ENCODE measurements at regions not wholly inside any gene's neighbourhood (a gene's known extent, or its start where the extent isn't known, plus 50 kb on each side); places are given as distances from the start of the nearest gene placed in this dataset.
"Not testable (repeated sequence)": the region's sequence is repeated elsewhere in the genome, so short reads cannot be mapped to it uniquely, and the experiment has no call there.

DNA sequence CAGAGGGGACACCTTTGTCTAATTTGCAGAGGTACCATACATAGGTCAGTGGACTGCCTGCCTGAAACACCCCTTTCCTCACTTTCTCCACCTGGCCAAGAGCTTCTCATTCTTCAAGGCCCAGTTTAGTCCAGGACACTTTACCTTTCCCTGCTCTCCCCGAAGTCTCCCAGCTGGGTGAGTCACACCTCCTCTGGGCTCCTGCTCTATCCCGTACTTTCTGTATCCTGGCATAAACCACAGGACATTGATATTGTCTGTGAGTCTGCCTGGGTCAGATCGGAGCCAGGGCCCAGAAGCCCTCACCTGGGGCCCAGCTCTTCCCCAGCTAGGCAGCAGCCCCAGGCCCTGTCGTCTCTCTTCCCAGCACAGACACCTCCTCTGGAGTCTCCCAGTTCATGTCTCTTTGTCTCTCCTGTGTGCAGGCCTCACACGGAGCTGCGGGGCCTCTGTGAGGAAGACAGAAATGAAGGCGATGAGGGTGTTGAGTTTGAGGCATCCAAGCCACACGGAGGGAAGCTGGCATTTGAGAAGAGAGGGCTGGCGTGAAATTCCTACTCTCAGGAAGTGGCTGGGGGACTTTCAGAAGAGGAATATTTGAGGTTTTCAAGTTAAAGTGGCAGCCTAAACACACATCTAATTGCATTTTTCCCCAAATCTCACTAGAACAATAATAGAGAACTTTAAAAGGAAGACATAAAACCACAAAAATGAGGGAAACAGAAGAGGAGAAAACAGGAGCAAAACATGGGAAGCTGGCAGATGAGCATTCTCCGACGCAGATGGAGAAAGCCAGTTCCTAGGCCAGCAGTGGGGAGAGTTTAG is 79.6 kb upstream of the LAPTM4A start:
- no peak for DNase-seq (ENCODE audit: low read depth, low spot score)

GRCh38 chr2:20130160-20130560 is 78.7 kb upstream of the LAPTM4A start:
- no peak for DNase-seq (ENCODE audit: low read depth, low spot score)

DNA sequence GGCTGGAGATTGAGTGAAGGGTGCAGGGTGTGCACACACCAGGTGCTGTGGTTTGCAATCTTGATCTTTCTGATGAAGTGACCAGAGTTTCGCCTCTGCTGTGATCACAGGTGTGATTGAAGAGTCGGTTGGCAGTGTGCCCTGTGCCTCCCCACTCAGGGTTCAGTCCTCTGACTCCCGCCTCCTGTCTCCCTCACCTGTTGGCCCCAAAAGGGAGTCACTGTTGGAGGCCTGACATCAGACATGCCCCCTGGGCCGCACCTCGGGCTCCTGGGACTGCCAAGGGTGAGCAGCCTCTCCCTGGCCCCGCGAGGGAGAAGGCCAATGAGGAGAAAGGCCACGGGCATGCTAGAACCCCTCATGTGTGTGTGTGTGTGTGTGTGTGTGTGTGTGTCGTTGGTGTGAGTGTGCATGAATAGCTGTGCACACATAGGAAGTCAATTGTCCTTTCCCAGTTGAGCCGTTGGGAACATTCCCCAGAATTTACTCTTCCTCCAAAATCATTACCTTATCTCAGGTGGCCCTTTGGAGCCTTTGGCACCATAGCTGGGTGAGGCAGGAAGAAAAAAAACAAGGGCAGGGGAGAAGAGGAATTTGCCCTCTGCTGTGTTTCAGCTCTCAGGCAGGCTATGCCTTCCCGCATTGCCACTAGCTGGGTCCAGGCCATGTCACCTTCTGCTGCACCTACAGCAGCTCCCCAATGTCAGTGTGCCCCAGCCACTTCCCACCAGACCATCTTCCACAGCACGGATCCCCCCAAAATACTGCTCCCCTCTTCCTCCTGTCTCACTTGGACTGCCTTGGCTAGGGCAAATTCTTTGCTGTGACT is 78.1 kb upstream of the LAPTM4A start:
- DNase-seq (ENCODE audit: low read depth, low spot score) = no peak

- no peak for DNase-seq (ENCODE audit: low read depth, low spot score)
These were observed 77.3 kb upstream of the LAPTM4A start for GRCh38 chr2:20128506-20129330.

DNA sequence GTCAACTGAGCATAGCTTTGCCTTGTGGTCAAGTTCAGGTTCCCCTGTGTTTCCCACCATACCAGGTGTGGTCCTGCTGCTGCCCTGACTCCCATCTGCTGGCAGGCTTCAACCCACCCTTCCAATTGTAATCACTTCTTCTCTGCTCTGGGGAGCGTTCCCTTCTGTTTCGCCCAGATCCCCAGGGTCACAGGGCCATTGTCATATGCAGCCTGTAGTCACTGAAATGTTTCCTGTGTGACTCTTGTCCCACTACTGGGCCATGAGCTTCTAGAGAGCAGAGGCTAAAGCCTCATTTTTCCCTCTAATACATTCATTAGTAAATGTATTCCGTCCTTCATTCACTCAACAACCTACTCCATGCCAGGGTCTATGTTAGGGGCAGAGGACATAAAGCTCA is 75.0 kb upstream of the LAPTM4A start:
- no peak for DNase-seq (ENCODE audit: low read depth, low spot score)

GRCh38 chr2:20126040-20126439 is 74.6 kb upstream of the LAPTM4A start:
- no peak for DNase-seq (ENCODE audit: low read depth, low spot score)

DNA sequence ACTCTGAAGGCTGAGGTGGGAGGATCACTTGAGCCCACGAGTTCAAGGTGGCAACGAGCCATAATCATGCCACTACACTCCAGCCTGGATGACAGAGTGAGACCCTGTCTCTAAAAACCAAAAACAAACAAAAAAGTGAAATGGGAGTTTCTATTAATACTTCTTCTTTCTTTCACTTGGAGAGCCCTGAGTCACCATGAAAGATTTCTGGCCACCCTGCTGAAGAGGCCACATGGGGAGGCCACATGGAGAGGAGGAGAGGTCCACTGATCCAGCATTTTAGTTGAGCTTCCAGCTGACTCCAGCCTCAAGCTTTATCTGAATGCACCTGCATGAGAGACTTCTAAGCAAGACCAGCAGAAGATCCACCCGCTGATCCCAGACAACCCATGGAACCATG is 74.2 kb upstream of the LAPTM4A start:
- no peak for DNase-seq (ENCODE audit: low read depth, low spot score)

DNA sequence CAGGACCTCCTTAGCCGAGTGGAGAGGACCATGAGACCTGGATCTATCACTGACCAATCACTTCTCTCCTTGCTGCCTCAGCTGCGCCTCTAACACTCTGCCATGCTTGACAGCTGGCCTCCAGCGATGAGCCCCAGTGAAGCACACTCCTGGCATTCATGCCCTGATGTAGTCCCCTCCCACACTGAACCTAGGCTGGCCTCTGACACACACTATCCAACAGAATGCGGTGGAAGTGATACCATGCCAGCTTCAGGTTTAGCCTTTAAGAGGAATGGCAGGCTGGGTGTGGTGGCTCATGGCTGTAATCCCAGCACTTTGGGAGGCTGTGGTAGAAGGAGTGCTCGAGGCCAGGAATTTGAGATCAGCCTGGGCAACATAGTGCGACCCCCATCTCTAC is 73.7 kb upstream of the LAPTM4A start:
- DNase-seq (ENCODE audit: low read depth, low spot score) = no peak

GRCh38 chr2:20123871-20124594 is 72.6 kb upstream of the LAPTM4A start:
- DNase-seq (ENCODE audit: low read depth, low spot score) = no peak

DNA sequence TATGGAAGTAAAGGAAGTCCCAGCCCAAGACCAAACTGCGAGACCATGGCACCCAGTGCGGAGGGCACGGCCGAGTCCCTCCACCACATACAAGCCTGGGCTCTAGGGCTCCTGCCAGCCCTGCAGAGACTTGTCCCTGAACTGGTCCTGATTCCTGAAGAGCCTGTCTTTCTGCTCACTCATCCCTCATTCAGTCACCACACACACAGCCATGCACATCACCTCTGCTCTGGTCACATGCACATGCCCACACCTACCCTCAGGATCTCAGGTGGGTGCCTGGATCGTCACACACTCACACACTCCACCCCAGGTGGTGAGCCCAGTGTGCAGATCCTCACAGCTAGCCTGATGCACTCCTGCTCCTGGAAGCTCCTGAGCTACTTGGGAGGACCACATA is 71.4 kb upstream of the LAPTM4A start:
- no peak for DNase-seq (ENCODE audit: low read depth, low spot score)

DNA sequence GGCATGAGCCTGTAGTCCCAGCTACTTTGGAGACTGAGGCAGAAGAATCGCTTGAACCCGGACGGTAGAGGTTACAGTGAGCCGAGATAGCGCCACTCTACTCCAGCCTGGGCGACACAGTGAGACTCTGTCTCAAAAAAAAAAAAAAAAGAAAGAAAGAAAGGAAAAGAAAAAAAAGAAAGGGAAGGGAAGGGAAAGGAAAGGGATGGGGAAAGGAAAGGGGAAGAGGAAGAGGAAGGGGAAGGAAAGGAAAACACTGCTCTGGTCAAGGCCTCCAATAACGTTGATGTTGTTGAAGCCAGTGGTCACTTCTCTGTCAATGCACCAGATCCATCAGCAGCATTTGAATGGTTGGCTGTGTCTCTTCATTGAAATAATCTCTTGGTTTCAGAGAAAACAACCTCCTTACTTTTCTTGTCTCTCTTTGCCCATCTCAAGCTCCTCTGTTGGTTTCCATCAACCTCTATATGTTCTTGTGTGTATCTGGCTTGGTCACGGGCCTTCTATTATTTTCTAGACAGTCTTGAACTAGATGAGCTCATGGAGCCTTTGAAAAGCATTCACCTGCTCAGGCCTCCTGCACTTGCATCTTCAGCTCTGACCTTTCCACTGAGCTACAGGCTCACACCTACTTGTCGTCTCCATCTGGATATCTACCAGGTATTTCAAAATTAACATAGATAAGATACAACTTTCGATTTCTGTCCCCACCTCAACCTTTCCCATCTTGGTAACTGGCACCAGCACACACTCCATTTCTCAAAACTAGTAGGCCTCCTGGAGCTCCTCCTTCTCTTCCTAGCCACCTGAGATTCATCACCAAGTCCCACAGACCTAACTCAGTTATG is 69.4 kb upstream of the LAPTM4A start:
- no peak for DNase-seq (ENCODE audit: low read depth, low spot score)

GRCh38 chr2:20118051-20118450 is 66.6 kb upstream of the LAPTM4A start:
- DNase-seq (ENCODE audit: low read depth, low spot score) = no peak

- no peak for DNase-seq (ENCODE audit: low read depth, low spot score)
These were observed 64.5 kb upstream of the LAPTM4A start for GRCh38 chr2:20115902-20116301.

DNA sequence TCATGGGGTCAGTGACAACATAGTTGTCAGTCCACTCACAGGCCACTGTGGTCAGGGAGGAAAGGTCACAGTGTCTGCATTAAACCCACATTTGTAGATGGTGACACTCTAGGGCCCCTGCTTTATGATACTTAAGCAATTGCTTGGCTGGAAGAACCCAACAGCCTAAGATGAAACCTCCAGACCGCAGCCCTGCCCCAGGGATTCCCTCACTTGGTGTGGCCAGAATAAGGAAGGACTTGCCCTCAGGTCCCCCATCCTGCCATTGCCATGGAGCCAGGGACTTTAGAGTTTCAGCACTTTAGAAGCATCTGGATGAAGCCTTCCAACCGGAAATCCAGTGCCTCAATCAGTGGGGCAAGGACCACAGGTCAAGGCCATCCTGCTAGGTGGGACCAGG is 63.9 kb upstream of the LAPTM4A start:
- DNase-seq (ENCODE audit: low read depth, low spot score) = no peak

GRCh38 chr2:20113986-20114938 is 62.8 kb upstream of the LAPTM4A start:
- DNase-seq (ENCODE audit: low read depth, low spot score) = peak; percentile 51

- no peak for DNase-seq (ENCODE audit: low read depth, low spot score)
These were observed 61.8 kb upstream of the LAPTM4A start for GRCh38 chr2:20113004-20113796.

GRCh38 chr2:20112361-20112760 is 60.9 kb upstream of the LAPTM4A start:
- DNase-seq (ENCODE audit: low read depth, low spot score) = not testable (repeated sequence)

All from pulmonary artery endothelial cell (primary cell).